GM23338 (cell line): ENCODE measurements at regions not wholly inside any gene's neighbourhood (a gene's known extent, or its start where the extent isn't known, plus 50 kb on each side); places are given as distances from the start of the nearest gene placed in this dataset.
A peak's percentile ranks its signal among the peaks of the same experiment; 100 is the strongest.

Experiments
- ATAC-seq: fragments of 200-7000 bp; cut with Tn5 transposase; 3 replicates; pipeline ENCODE4 v1.9.1; 2020
- DNase-seq: peaks from one replicate; pipeline ENCODE4 v3.0.0-alpha.2; 2015; ENCODE audit warnings: low spot score
- H2AFZ ChIP-seq: fragments of 200-600 bp; sonication (generic); 2 replicates; pipeline ENCODE4 v1.8.0; 2016; ENCODE audit warnings: antibody characterized with exemption, mild to moderate bottlenecking, moderate library complexity
- H3F3A ChIP-seq: fragments of 200-600 bp; sonication (generic); replicated peaks from 2 replicates; pipeline ENCODE4 v1.8.0; 2017; ENCODE audit warnings: antibody characterized with exemption, mixed run types, low read depth
- H3K27ac ChIP-seq: fragments of 200-600 bp; sonication (generic); 2 replicates; pipeline ENCODE4 v1.6.1; 2016; ENCODE audit warnings: low read depth
- H3K27me3 ChIP-seq: fragments of 200-600 bp; sonication (generic); 2 replicates; pipeline ENCODE4 v1.8.0; 2016; ENCODE audit warnings: mild to moderate bottlenecking, mixed run types, moderate library complexity; ENCODE audit not compliant: insufficient read depth
- H3K36me3 ChIP-seq: fragments of 200-600 bp; sonication (generic); 2 replicates; pipeline ENCODE4 v1.8.0; 2016; ENCODE audit warnings: mild to moderate bottlenecking; ENCODE audit not compliant: insufficient read depth
- H3K4me1 ChIP-seq: fragments of 200-600 bp; sonication (generic); 2 replicates; pipeline ENCODE4 v1.8.0; 2016; ENCODE audit warnings: mild to moderate bottlenecking, moderate library complexity; ENCODE audit not compliant: insufficient read depth
- H3K4me2 ChIP-seq: fragments of 200-600 bp; sonication (generic); 2 replicates; pipeline ENCODE4 v1.7.1; 2017; ENCODE audit warnings: mixed run types
- H3K4me3 ChIP-seq: fragments of 200-600 bp; sonication (generic); 2 replicates; pipeline ENCODE4 v1.6.1; 2016; ENCODE audit warnings: mixed run types
- H3K79me2 ChIP-seq: fragments of 200-600 bp; sonication (generic); replicated peaks from 2 replicates; pipeline ENCODE4 v1.8.0; 2017; ENCODE audit warnings: mild to moderate bottlenecking; ENCODE audit not compliant: insufficient read depth
- H3K9me2 ChIP-seq: fragments of 200-600 bp; sonication (generic); 2 replicates; pipeline ENCODE4 v1.8.0; 2017; ENCODE audit not compliant: insufficient read depth
- H4K20me1 ChIP-seq: fragments of 200-600 bp; sonication (generic); replicated peaks from 2 replicates; pipeline ENCODE4 v1.8.0; 2017; ENCODE audit warnings: mild to moderate bottlenecking; ENCODE audit not compliant: insufficient read depth
- H3K27ac Mint-ChIP-seq: 2 replicates; pipeline ENCODE4 v1.8.0; 2020; ENCODE audit warnings: inconsistent platforms, mild to moderate bottlenecking, moderate library complexity, mixed read lengths
- H3K27me3 Mint-ChIP-seq: 3 replicates; pipeline ENCODE4 v1.8.0; 2022; ENCODE audit warnings: low read depth, mild to moderate bottlenecking, moderate library complexity, mixed read lengths, inconsistent platforms; ENCODE audit not compliant: insufficient read depth, poor library complexity
- H3K36me3 Mint-ChIP-seq: 3 replicates; pipeline ENCODE4 v1.8.0; 2021; ENCODE audit warnings: low read depth, mild to moderate bottlenecking, inconsistent platforms, moderate library complexity, mixed read lengths
- H3K4me1 Mint-ChIP-seq: 3 replicates; pipeline ENCODE4 v1.8.0; 2020; ENCODE audit warnings: mild to moderate bottlenecking, inconsistent platforms, mixed read lengths
- H3K4me3 Mint-ChIP-seq: 3 replicates; pipeline ENCODE4 v1.8.0; 2021; ENCODE audit warnings: moderate library complexity, mild to moderate bottlenecking, inconsistent platforms, mixed read lengths
- H3K9me3 Mint-ChIP-seq: 3 replicates; pipeline ENCODE4 v1.8.0; 2020; ENCODE audit warnings: moderate library complexity, mild to moderate bottlenecking, inconsistent platforms, mixed read lengths
- CREB1 ChIP-seq: fragments of 250-450 bp; sonication (Bioruptor Pico); IDR thresholded peaks from 2 replicates; pipeline ENCODE4 v1.5.0; 2020; ENCODE audit warnings: low read depth, mild to moderate bottlenecking, moderate library complexity
- CTCF ChIP-seq, 2 experiments: fragments of 200-600 bp in 1 of 2; sonication (generic) in 1 of 2; conservative IDR thresholded peaks; 2 replicates each; pipeline versions ENCODE4 v1.5.1 to v1.6.1; 2016 to 2017; ENCODE audit warnings: antibody characterized with exemption in 2 of 2, low read depth in 2 of 2, mild to moderate bottlenecking in 2 of 2, moderate library complexity in 1 of 2
- ETS1 ChIP-seq: IDR thresholded peaks from 2 replicates; pipeline ENCODE4 v1.6.1; 2016; ENCODE audit warnings: antibody characterized with exemption
- EZH2 ChIP-seq: fragments of 200-600 bp; sonication (generic); IDR thresholded peaks from one replicate; pipeline ENCODE4 v1.8.0; 2017; ENCODE audit warnings: antibody characterized with exemption, mild to moderate bottlenecking, low read depth; ENCODE audit not compliant: unreplicated experiment
- EZH2phosphoT487 ChIP-seq: fragments of 200-600 bp; sonication (generic); IDR thresholded peaks from one replicate; pipeline ENCODE4 v1.8.1; 2018; ENCODE audit warnings: antibody characterized with exemption; ENCODE audit not compliant: unreplicated experiment
- JUNB ChIP-seq: IDR thresholded peaks from one replicate; pipeline ENCODE4 v1.6.1; 2016; ENCODE audit warnings: antibody characterized with exemption; ENCODE audit not compliant: unreplicated experiment
- NANOG ChIP-seq: IDR thresholded peaks from 2 replicates; pipeline ENCODE4 v1.6.1; 2016; ENCODE audit warnings: antibody characterized with exemption, borderline replicate concordance
- POLR2AphosphoS5 ChIP-seq: IDR thresholded peaks from 2 replicates; pipeline ENCODE4 v1.6.1; 2016; ENCODE audit warnings: antibody characterized with exemption, low read depth
- STAT1 ChIP-seq: IDR thresholded peaks from one replicate; pipeline ENCODE4 v1.6.1; 2016; ENCODE audit warnings: antibody characterized with exemption; ENCODE audit not compliant: unreplicated experiment
- ZNF331 ChIP-seq: fragments of 250-450 bp; sonication (Bioruptor Pico); IDR thresholded peaks from 2 replicates; pipeline ENCODE4 v1.5.0; 2020; ENCODE audit warnings: low read depth, mild to moderate bottlenecking, moderate library complexity

- no peak for TF ChIP-seq STAT1
- TF ChIP-seq ETS1: no peak
- no peak for TF ChIP-seq JUNB
- no peak for TF ChIP-seq EZH2
These were observed 565.3 kb upstream of the BRINP1 start (continued) for GRCh38 chr9:119934497-119934896.

GRCh38 chr9:119933191-119933590, 564.0 kb upstream of the BRINP1 start:
- Histone ChIP-seq H3K9me2 (no peaks in the 10 kb centered on the region), H3K4me1 (no peaks in the 10 kb centered on the region), H3K4me2 (no peak overlapping the region), H3K79me2 (no peaks in the 10 kb centered on the region), H4K20me1 (no peaks in the 10 kb centered on the region), H3F3A (no peaks in the 10 kb centered on the region), H3K27me3 (no peaks in the 10 kb centered on the region), H2AFZ (no peak overlapping the region), H3K36me3 (no peaks in the 10 kb centered on the region), H3K4me3 (no peak overlapping the region), H3K27ac (no peak overlapping the region)
- Mint-ChIP-seq H3K9me3 (no peaks in the 10 kb centered on the region; the same call in 2 of the 3 replicates), H3K36me3 (no peaks in the 10 kb centered on the region), H3K27ac (no peak overlapping the region), H3K4me3 (no peak overlapping the region), H3K4me1 (peaks cover 3% of the 10 kb centered on the region; the same call in 1 of the 3 replicates), H3K27me3 (no peaks in the 10 kb centered on the region)
- ATAC-seq: no peak
- TF ChIP-seq ZNF331 (CRISPR knock-in tag) (no peak), EZH2phosphoT487 (no peak), STAT1 (no peak), POLR2AphosphoS5 (no peak), NANOG (no peak), ETS1 (no peak)
- DNase-seq: no peak

- Mint-ChIP-seq H3K36me3 (no peaks in the 10 kb centered on the region), H3K4me3 (no peak overlapping the region), H3K4me1 (no peaks in the 10 kb centered on the region; the same call in 2 of the 3 replicates), H3K9me3 (no peaks in the 10 kb centered on the region; the same call in 2 of the 3 replicates), H3K27ac (no peak overlapping the region), H3K27me3 (peaks cover 2% of the 10 kb centered on the region)
- Histone ChIP-seq H4K20me1 (no peaks in the 10 kb centered on the region), H3K27me3 (no peaks in the 10 kb centered on the region), H2AFZ (no peak overlapping the region), H3K79me2 (no peaks in the 10 kb centered on the region), H3F3A (no peaks in the 10 kb centered on the region), H3K9me2 (no peaks in the 10 kb centered on the region; the same call in 1 of the 2 replicates), H3K27ac (no peak overlapping the region), H3K4me1 (no peaks in the 10 kb centered on the region), H3K4me3 (no peak overlapping the region), H3K4me2 (no peak overlapping the region), H3K36me3 (no peaks in the 10 kb centered on the region)
- peak; percentile 32 for DNase-seq
- TF ChIP-seq CREB1 (no peak), CTCF (conservative IDR thresholded peaks at IDR 0.05; ENCODE audit: low read depth in 2 of 2) (peak; percentile 17 to 43; a peak in 2 of 4 replicates)
- peak; percentile 68; the same call in 2 of the 3 replicates for ATAC-seq
These were observed 555.5 kb upstream of the BRINP1 start for GRCh38 chr9:119924736-119925135.
